HG03565 (cell line): ENCODE measurements at regions not wholly inside any gene's neighbourhood (a gene's known extent, or its start where the extent isn't known, plus 50 kb on each side); places are given as distances from the start of the nearest gene placed in this dataset.

ENCODE experiments used
- ATAC-seq: cut with Tn5 transposase; IDR thresholded peaks from one replicate; pipeline ENCODE4 v1.9.1; 2021; ENCODE audit warnings: mild to moderate bottlenecking, moderate library complexity; ENCODE audit not compliant: unreplicated experiment

- ATAC-seq: no peak
These were observed 1064.6 kb downstream of the TUSC7 start for GRCh38 chr3:117774130-117774529.

GRCh38 chr3:117786349-117786748 lies 1076.8 kb downstream of the TUSC7 start:
- ATAC-seq: no peak

GRCh38 chr3:117788061-117788460 lies 1078.5 kb downstream of the TUSC7 start:
- no peak for ATAC-seq

DNA sequence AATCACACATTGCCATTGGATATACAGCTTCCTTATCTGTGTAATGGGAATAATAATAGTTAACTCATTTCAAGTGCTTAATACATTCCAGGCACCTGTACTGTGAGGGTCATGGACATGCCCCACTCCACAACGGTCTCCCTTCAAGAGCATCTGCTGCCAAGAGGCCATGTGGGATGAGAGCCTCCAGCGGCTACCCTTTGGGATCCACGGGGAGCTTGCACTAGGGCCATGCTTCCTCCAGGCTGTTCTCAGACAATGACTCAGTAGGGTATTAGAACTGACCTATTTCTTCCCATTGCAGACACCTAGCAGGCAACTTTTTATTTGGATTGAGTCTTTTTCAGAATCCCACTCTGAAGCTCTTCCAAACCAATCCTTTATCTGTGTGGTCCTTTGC lies 1078.9 kb downstream of the TUSC7 start:
- ATAC-seq: no peak

- ATAC-seq: no peak
These were observed 1080.8 kb downstream of the TUSC7 start for GRCh38 chr3:117790235-117790987.

GRCh38 chr3:117793622-117794265 lies 1084.2 kb downstream of the TUSC7 start:
- ATAC-seq: no peak

DNA sequence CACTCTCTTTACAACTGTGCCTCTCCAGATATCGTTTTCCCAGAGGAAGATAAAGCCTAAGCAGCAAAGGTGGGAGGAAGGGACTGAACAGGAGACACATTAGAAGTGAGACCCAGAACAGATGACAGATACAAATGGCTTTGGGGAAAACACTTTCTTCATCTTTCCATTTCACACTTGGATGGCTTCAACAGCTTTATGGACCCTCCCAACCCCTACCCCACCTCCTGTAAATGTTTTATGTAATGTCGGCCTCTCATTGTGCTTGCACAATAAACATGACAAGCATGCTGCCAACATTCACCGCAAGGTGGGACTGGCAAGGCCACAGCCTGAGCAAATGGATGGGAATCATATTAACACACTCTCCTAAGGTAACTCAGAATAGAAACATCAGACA lies 1088.6 kb downstream of the TUSC7 start:
- ATAC-seq: no peak

GRCh38 chr3:117798687-117799386 lies 1089.3 kb downstream of the TUSC7 start:
- ATAC-seq: no peak

GRCh38 chr3:117799387-117799735 lies 1089.8 kb downstream of the TUSC7 start:
- no peak for ATAC-seq

GRCh38 chr3:117801912-117802239 lies 1092.3 kb downstream of the TUSC7 start:
- no peak for ATAC-seq

- no peak for ATAC-seq
These were observed 1099.9 kb downstream of the TUSC7 start for GRCh38 chr3:117809186-117810081.

DNA sequence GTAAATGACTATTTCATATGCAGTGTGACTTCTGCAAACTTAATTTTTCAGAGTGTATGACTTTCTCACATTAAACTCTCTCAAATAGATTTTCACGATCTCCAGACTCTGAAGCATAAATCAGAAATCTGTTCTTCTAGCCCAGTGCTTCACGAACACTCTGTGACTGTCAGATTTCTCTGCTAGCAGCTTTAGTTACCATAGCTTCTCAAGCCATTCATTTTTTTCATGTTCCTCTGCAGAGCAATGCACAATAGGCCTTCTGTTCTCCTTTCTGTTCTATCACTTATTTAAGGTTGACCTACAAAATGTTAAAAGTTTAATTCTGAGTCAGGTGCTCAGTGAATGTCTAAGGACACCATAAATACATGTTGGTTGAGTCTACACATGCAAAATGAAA lies 1102.2 kb downstream of the TUSC7 start:
- no peak for ATAC-seq

DNA sequence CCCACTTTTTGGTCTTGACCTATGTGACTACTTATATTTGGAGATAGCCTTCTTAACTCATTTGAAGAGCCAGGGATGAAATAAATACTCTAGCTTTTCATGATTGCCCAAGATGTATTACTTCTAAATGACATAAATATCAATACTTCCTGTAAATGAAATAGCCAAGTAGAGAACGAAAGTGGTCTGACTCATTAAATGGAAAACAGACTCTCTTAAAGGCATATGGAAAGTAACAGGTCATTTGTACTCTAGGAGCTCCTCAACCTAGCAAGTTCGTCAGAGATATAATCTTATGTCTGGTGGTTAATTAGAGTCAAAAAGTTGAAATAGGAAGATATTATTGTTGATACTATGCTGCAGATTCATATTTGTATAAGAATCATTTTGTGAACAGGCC lies 1105.4 kb downstream of the TUSC7 start:
- no peak for ATAC-seq

- ATAC-seq: no peak
These were observed 1107.5 kb downstream of the TUSC7 start for GRCh38 chr3:117817103-117817502.

DNA sequence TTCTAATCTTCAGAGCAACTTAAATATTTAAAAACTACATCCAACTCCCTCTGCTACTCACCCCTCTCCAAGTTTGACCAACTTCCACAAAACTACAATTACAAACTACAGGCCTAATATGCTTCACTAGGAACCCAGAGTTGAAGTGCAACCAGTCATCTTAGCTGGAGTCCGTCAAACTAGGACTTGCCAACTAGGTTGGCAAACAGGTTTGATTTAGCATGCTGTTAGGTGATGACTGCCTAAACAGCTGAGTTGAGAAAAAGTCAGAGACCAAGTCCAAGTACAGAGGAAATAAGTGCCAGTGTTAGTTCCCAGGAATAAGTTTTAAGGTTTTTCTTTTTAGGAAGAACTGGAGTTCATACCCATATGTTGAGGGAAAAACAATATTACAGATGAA lies 1109.0 kb downstream of the TUSC7 start:
- ATAC-seq: no peak

DNA sequence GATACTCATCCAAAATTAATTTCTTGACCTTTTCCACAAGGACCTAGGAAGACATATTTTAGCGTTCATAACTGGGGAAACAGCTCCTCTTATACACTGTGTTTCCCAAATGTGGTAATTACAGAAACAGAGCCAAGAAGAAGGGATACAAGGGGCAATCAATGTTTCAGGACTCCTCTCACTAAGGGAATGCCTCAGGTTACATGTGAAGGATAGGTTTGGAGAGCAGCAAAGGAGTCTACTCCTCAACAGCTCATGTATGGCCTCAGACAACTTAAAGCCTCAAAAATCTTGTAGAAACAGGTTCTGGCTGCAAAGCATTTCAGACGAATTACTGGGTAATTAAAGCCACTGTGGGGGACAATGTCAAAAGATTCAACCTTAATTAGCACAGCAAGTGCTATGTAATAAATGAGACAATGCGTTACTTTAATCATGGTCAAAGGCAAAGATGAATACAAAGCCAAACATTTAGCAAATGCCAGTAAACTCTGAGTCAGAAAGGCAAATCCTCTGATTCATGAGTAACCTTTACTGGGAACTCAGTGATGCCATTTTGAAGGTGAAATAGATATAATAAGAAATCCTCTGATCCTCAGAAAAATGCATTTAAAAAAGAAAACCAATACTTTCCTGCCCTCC lies 1111.2 kb downstream of the TUSC7 start:
- ATAC-seq: no peak

- no peak for ATAC-seq
These were observed 1112.8 kb downstream of the TUSC7 start for GRCh38 chr3:117822416-117822815.

- no peak for ATAC-seq
These were observed 1126.7 kb downstream of the TUSC7 start for GRCh38 chr3:117836296-117836695.

DNA sequence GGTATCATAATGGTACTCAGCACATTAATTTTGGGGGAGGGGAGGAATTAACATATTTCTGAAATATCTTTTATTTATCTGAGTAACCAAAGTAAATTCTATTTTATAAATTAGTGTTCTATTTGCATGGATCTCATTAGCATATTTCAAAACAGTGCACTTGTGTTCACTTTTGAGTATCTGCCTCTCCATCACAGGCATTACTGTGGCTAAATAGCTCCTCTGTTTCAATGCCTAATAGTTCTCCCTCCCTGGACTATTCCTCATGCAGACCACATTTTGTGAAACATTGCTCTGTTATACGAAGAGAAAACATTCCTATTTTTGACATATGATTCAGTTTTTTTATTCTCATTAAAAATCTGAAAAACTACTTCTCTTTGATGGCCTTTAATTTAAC lies 1127.8 kb downstream of the TUSC7 start:
- no peak for ATAC-seq

DNA sequence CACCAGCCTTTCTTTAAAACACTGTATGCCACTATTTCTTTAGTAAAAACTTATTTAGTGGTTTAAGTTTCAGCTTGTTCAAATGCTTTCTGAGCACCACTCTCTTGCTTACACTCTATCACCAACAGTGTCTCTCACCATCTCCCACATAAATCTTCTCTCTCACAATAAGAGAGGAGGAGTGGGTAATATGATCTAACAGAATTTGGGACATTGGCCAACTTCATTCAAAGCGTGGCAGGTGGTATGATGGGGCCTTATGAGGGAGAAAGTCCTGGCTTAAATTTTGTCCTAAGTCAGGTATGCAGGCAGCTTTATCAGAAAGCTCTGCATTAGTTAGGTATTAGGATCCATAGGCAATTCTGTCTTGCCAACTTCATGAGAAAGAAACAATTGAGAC lies 1132.5 kb downstream of the TUSC7 start:
- no peak for ATAC-seq

DNA sequence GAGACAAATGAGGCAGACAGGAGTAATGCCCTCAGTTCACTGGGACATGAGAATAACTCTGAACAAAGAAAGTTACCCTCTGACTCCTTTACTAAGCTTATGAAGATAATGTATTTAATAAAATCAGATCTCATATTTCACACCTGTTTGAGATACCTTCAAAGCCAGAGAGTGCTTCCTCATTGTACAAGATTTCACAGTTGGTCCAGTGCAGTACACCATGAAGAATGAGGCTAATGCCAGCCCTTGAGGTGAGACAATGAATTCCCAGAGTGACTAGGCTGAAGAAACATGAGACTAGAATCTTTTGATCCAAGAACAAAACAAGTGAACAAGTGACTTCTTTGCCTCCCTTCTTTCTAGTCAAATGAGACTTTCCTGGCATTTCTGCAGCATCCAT lies 1133.8 kb downstream of the TUSC7 start:
- ATAC-seq: no peak
